ENCODE measurements at regions not wholly inside any gene's neighbourhood (a gene's known extent, or its start where the extent isn't known, plus 50 kb on each side); places are given as distances from the start of the nearest gene placed in this dataset.

GRCh38 chr13:76049376-76049746 is 413.2 kb downstream of the LMO7 start:
- peaks cover 0 to 7% (median 0%) of the 10 kb centered on the region in 3 donors for H3K4me1 ChIP-seq
- no peak for TF ChIP-seq CTCF (IDR thresholded peaks at IDR 0.05)
- TF ChIP-seq EP300 (IDR thresholded peaks at IDR 0.05), result no peak
- no peak for TF ChIP-seq POLR2AphosphoS5 (IDR thresholded peaks at IDR 0.05)
- no peak for TF ChIP-seq POLR2A (IDR thresholded peaks at IDR 0.05)
- no peak for ATAC-seq
- H3K27ac ChIP-seq, result no peak overlapping the region
- H3K9me3 ChIP-seq, result no peaks in the 10 kb centered on the region
- no peak overlapping the region for H3K4me3 ChIP-seq
- H3K36me3 ChIP-seq, result no peaks in the 10 kb centered on the region
- no peaks in the 10 kb centered on the region for H3K27me3 ChIP-seq
- 31 to 44% methylated on average over 1 of the region's 1 CpG for WGBS, 2 donors (ENCODE audit: low coverage in 1 of 2)

GRCh38 chr13:76048675-76049375 is 412.7 kb downstream of the LMO7 start:
- WGBS, 2 donors (ENCODE audit: low coverage in 1 of 2), result 33 to 41% methylated on average over 3 of the region's 3 CpGs
- H3K27me3 ChIP-seq, result no peaks in the 10 kb centered on the region
- no peaks in the 10 kb centered on the region for H3K36me3 ChIP-seq
- H3K4me3 ChIP-seq, result no peak overlapping the region
- no peak for ATAC-seq
- H3K9me3 ChIP-seq, result no peaks in the 10 kb centered on the region
- H3K27ac ChIP-seq, result no peak overlapping the region
- peaks cover 0 to 7% (median 0%) of the 10 kb centered on the region in 3 donors for H3K4me1 ChIP-seq
- TF ChIP-seq POLR2AphosphoS5 (IDR thresholded peaks at IDR 0.05) (no peak), POLR2A (IDR thresholded peaks at IDR 0.05) (no peak), EP300 (IDR thresholded peaks at IDR 0.05) (no peak), CTCF (IDR thresholded peaks at IDR 0.05) (no peak)

- H3K36me3 ChIP-seq, result no peaks in the 10 kb centered on the region
These were observed 412.0 kb downstream of the LMO7 start for GRCh38 chr13:76048131-76048530.

GRCh38 chr13:76043874-76044273 is 407.7 kb downstream of the LMO7 start:
- 50 to 88% methylated on average over 1 of the region's 1 CpG for WGBS, 2 donors (ENCODE audit: low coverage in 1 of 2)
- H3K9me3 ChIP-seq, result no peaks in the 10 kb centered on the region
- no peak overlapping the region for H3K27ac ChIP-seq
- TF ChIP-seq EP300 (IDR thresholded peaks at IDR 0.05), result no peak
- no peak for TF ChIP-seq POLR2A (IDR thresholded peaks at IDR 0.05)
- no peak for TF ChIP-seq POLR2AphosphoS5 (IDR thresholded peaks at IDR 0.05)
- no peak for TF ChIP-seq CTCF (IDR thresholded peaks at IDR 0.05)
- H3K36me3 ChIP-seq, result no peaks in the 10 kb centered on the region
- H3K4me1 ChIP-seq, result peaks cover 0 to 7% (median 0%) of the 10 kb centered on the region in 3 donors
- no peaks in the 10 kb centered on the region for H3K27me3 ChIP-seq
- no peak for ATAC-seq
- no peak overlapping the region for H3K4me3 ChIP-seq

More at GRCh38 chr13:76048131-76048530, 412.0 kb downstream of the LMO7 start:
- Histone ChIP-seq H3K27ac (no peak overlapping the region), H3K27me3 (no peaks in the 10 kb centered on the region), H3K4me1 (peaks cover 0 to 10% (median 0%) of the 10 kb centered on the region in 3 donors), H3K4me3 (no peak overlapping the region), H3K9me3 (no peaks in the 10 kb centered on the region)
- ATAC-seq, result no peak
- TF ChIP-seq POLR2A (IDR thresholded peaks at IDR 0.05), result no peak
- no peak for TF ChIP-seq EP300 (IDR thresholded peaks at IDR 0.05)
- 79 to 100% methylated on average over 3 of the region's 3 CpGs for WGBS, 2 donors (ENCODE audit: low coverage in 1 of 2)

GRCh38 chr13:76038920-76039716 is 403.0 kb downstream of the LMO7 start:
- WGBS, 2 donors (ENCODE audit: low coverage in 1 of 2), result 83 to 91% methylated on average over 3 of the region's 3 CpGs
- ATAC-seq, result no peak
- Histone ChIP-seq H3K9me3 (no peaks in the 10 kb centered on the region), H3K4me3 (no peak overlapping the region), H3K36me3 (no peaks in the 10 kb centered on the region), H3K27me3 (no peaks in the 10 kb centered on the region), H3K4me1 (peaks cover 0 to 13% (median 0%) of the 10 kb centered on the region in 3 donors), H3K27ac (no peak overlapping the region)
- no peak for TF ChIP-seq EP300 (IDR thresholded peaks at IDR 0.05)
- no peak for TF ChIP-seq POLR2AphosphoS5 (IDR thresholded peaks at IDR 0.05)
- no peak for TF ChIP-seq POLR2A (IDR thresholded peaks at IDR 0.05)
- no peak for TF ChIP-seq CTCF (IDR thresholded peaks at IDR 0.05)
